ENCODE measurements at regions not wholly inside any gene's neighbourhood (a gene's known extent, or its start where the extent isn't known, plus 50 kb on each side); places are given as distances from the start of the nearest gene placed in this dataset.
A peak's percentile ranks its signal among the peaks of the same experiment; 100 is the strongest.

- Mint-ChIP-seq H3K4me1 (ENCODE audit: low read depth) (peaks cover 50% of the 10 kb centered on the region), H3K27me3 (peaks cover 9% of the 10 kb centered on the region)
- intact Hi-C loops (cut with micrococcal nuclease), result loop anchor here (5.0 to 10.0 kb wide), 2 partner anchors 37 to 141 kb away; no protein-coding TSS in a partner anchor
Measured at GRCh38 chr3:5463991-5464390, 276.5 kb downstream of the EDEM1 start.

GRCh38 chr3:5464649-5465048 lies 277.1 kb downstream of the EDEM1 start:
- intact Hi-C loops (cut with micrococcal nuclease), result loop anchor here (5.0 to 10.0 kb wide), 2 partner anchors 37 to 140 kb away; no protein-coding TSS in a partner anchor
- H3K36me3 Mint-ChIP-seq (ENCODE audit: low read depth), result no peaks in the 10 kb centered on the region
- H3K4me1 Mint-ChIP-seq (ENCODE audit: low read depth), result peaks cover 49% of the 10 kb centered on the region
- H3K27ac Mint-ChIP-seq, result peak overlapping the region; percentile 55
- no peak overlapping the region for H3K4me3 Mint-ChIP-seq
- peaks cover 9% of the 10 kb centered on the region for H3K27me3 Mint-ChIP-seq
- no peaks in the 10 kb centered on the region for H3K9me3 Mint-ChIP-seq

More at GRCh38 chr3:5463991-5464390, 276.5 kb downstream of the EDEM1 start:
- peak overlapping the region; percentile 55 for H3K27ac Mint-ChIP-seq
- no peaks in the 10 kb centered on the region for H3K36me3 Mint-ChIP-seq (ENCODE audit: low read depth)
- H3K4me3 Mint-ChIP-seq, result peak overlapping the region; percentile 30
- H3K9me3 Mint-ChIP-seq, result no peaks in the 10 kb centered on the region

- H3K36me3 Mint-ChIP-seq (ENCODE audit: low read depth), result no peaks in the 10 kb centered on the region
- H3K4me3 Mint-ChIP-seq, result no peak overlapping the region
- H3K4me1 Mint-ChIP-seq (ENCODE audit: low read depth), result peaks cover 49% of the 10 kb centered on the region
- intact Hi-C loops (cut with micrococcal nuclease), result loop anchor here (10.0 kb wide), 1 partner anchor 140 kb away; no protein-coding TSS in a partner anchor
- H3K27ac Mint-ChIP-seq, result peak overlapping the region; percentile 55
- peaks cover 9% of the 10 kb centered on the region for H3K27me3 Mint-ChIP-seq
- H3K9me3 Mint-ChIP-seq, result no peaks in the 10 kb centered on the region
Measured at GRCh38 chr3:5465183-5465582, 277.7 kb downstream of the EDEM1 start.

GRCh38 chr3:5466065-5466464 lies 278.6 kb downstream of the EDEM1 start:
- H3K4me1 Mint-ChIP-seq (ENCODE audit: low read depth), result peaks cover 49% of the 10 kb centered on the region
- H3K9me3 Mint-ChIP-seq, result no peaks in the 10 kb centered on the region
- H3K36me3 Mint-ChIP-seq (ENCODE audit: low read depth), result no peaks in the 10 kb centered on the region
- H3K4me3 Mint-ChIP-seq, result no peak overlapping the region
- peak overlapping the region; percentile 26 for H3K27ac Mint-ChIP-seq
- intact Hi-C loops (cut with micrococcal nuclease), result loop anchor here (10.0 kb wide), 1 partner anchor 139 kb away; no protein-coding TSS in a partner anchor
- H3K27me3 Mint-ChIP-seq, result peaks cover 9% of the 10 kb centered on the region

GRCh38 chr3:5466717-5467116 lies 279.2 kb downstream of the EDEM1 start:
- intact Hi-C loops (cut with micrococcal nuclease), result loop anchor here (10.0 kb wide), 1 partner anchor 138 kb away; no protein-coding TSS in a partner anchor
- H3K27me3 Mint-ChIP-seq, result peaks cover 9% of the 10 kb centered on the region
- H3K4me1 Mint-ChIP-seq (ENCODE audit: low read depth), result peaks cover 49% of the 10 kb centered on the region
- no peaks in the 10 kb centered on the region for H3K9me3 Mint-ChIP-seq
- no peak overlapping the region for H3K27ac Mint-ChIP-seq
- H3K36me3 Mint-ChIP-seq (ENCODE audit: low read depth), result no peaks in the 10 kb centered on the region
- no peak overlapping the region for H3K4me3 Mint-ChIP-seq

- Mint-ChIP-seq H3K36me3 (ENCODE audit: low read depth) (no peaks in the 10 kb centered on the region), H3K4me3 (no peak overlapping the region), H3K9me3 (peaks cover 10% of the 10 kb centered on the region), H3K4me1 (ENCODE audit: low read depth) (no peaks in the 10 kb centered on the region), H3K27ac (no peak overlapping the region), H3K27me3 (peaks cover 4% of the 10 kb centered on the region)
- intact Hi-C loops (cut with micrococcal nuclease), result no loop called here
Measured at GRCh38 chr3:5473471-5473870, 286.0 kb downstream of the EDEM1 start.

- no peaks in the 10 kb centered on the region for H3K4me1 Mint-ChIP-seq (ENCODE audit: low read depth)
- no peaks in the 10 kb centered on the region for H3K36me3 Mint-ChIP-seq (ENCODE audit: low read depth)
- H3K4me3 Mint-ChIP-seq, result no peak overlapping the region
- intact Hi-C loops (cut with micrococcal nuclease), result no loop called here
- H3K9me3 Mint-ChIP-seq, result peaks cover 10% of the 10 kb centered on the region
- H3K27me3 Mint-ChIP-seq, result peaks cover 2% of the 10 kb centered on the region
- H3K27ac Mint-ChIP-seq, result no peak overlapping the region
Measured at GRCh38 chr3:5476403-5476802, 288.9 kb downstream of the EDEM1 start.

GRCh38 chr3:5479229-5479799 lies 291.8 kb downstream of the EDEM1 start:
- H3K27ac Mint-ChIP-seq, result no peak overlapping the region
- no peaks in the 10 kb centered on the region for H3K4me1 Mint-ChIP-seq (ENCODE audit: low read depth)
- H3K9me3 Mint-ChIP-seq, result peaks cover 10% of the 10 kb centered on the region
- H3K36me3 Mint-ChIP-seq (ENCODE audit: low read depth), result no peaks in the 10 kb centered on the region
- H3K4me3 Mint-ChIP-seq, result no peak overlapping the region
- peaks cover 2% of the 10 kb centered on the region for H3K27me3 Mint-ChIP-seq
- intact Hi-C loops (cut with micrococcal nuclease), result no loop called here

- Mint-ChIP-seq H3K4me1 (ENCODE audit: low read depth) (no peaks in the 10 kb centered on the region), H3K36me3 (ENCODE audit: low read depth) (no peaks in the 10 kb centered on the region), H3K4me3 (no peak overlapping the region), H3K27me3 (no peaks in the 10 kb centered on the region), H3K27ac (no peak overlapping the region), H3K9me3 (peaks cover 3% of the 10 kb centered on the region)
- intact Hi-C loops (cut with micrococcal nuclease), result no loop called here
Measured at GRCh38 chr3:5480190-5480589, 292.7 kb downstream of the EDEM1 start.

GRCh38 chr3:5485427-5485826 lies 297.9 kb downstream of the EDEM1 start:
- intact Hi-C loops (cut with micrococcal nuclease), result no loop called here

GRCh38 chr3:5488771-5489170 lies 301.3 kb downstream of the EDEM1 start:
- intact Hi-C loops (cut with micrococcal nuclease), result no loop called here

More at GRCh38 chr3:5485427-5485826, 297.9 kb downstream of the EDEM1 start:
- Mint-ChIP-seq H3K36me3 (ENCODE audit: low read depth) (no peaks in the 10 kb centered on the region), H3K4me3 (no peak overlapping the region), H3K27ac (no peak overlapping the region), H3K27me3 (peaks cover 4% of the 10 kb centered on the region), H3K4me1 (ENCODE audit: low read depth) (no peaks in the 10 kb centered on the region), H3K9me3 (peaks cover 5% of the 10 kb centered on the region)

GRCh38 chr3:5489536-5489935 lies 302.0 kb downstream of the EDEM1 start:
- peaks cover 6% of the 10 kb centered on the region for H3K27me3 Mint-ChIP-seq
- no peak overlapping the region for H3K27ac Mint-ChIP-seq
- H3K9me3 Mint-ChIP-seq, result peaks cover 5% of the 10 kb centered on the region
- H3K4me3 Mint-ChIP-seq, result no peak overlapping the region
- no peaks in the 10 kb centered on the region for H3K36me3 Mint-ChIP-seq (ENCODE audit: low read depth)
- intact Hi-C loops (cut with micrococcal nuclease), result no loop called here
- H3K4me1 Mint-ChIP-seq (ENCODE audit: low read depth), result no peaks in the 10 kb centered on the region

More at GRCh38 chr3:5488771-5489170, 301.3 kb downstream of the EDEM1 start:
- peaks cover 5% of the 10 kb centered on the region for H3K9me3 Mint-ChIP-seq
- H3K4me1 Mint-ChIP-seq (ENCODE audit: low read depth), result no peaks in the 10 kb centered on the region
- H3K27ac Mint-ChIP-seq, result no peak overlapping the region
- peaks cover 6% of the 10 kb centered on the region for H3K27me3 Mint-ChIP-seq
- no peak overlapping the region for H3K4me3 Mint-ChIP-seq
- no peaks in the 10 kb centered on the region for H3K36me3 Mint-ChIP-seq (ENCODE audit: low read depth)

GRCh38 chr3:5494905-5495519 lies 307.5 kb downstream of the EDEM1 start:
- H3K36me3 Mint-ChIP-seq (ENCODE audit: low read depth), result no peaks in the 10 kb centered on the region
- intact Hi-C loops (cut with micrococcal nuclease), result no loop called here
- H3K4me1 Mint-ChIP-seq (ENCODE audit: low read depth), result peaks cover 4% of the 10 kb centered on the region
- H3K9me3 Mint-ChIP-seq, result no peaks in the 10 kb centered on the region
- H3K27ac Mint-ChIP-seq, result no peak overlapping the region
- peaks cover 1% of the 10 kb centered on the region for H3K27me3 Mint-ChIP-seq
- no peak overlapping the region for H3K4me3 Mint-ChIP-seq

GRCh38 chr3:5497497-5497896 lies 310.0 kb downstream of the EDEM1 start:
- no peaks in the 10 kb centered on the region for H3K27me3 Mint-ChIP-seq
- no peak overlapping the region for H3K4me3 Mint-ChIP-seq
- H3K27ac Mint-ChIP-seq, result no peak overlapping the region
- H3K36me3 Mint-ChIP-seq (ENCODE audit: low read depth), result no peaks in the 10 kb centered on the region
- intact Hi-C loops (cut with micrococcal nuclease), result no loop called here
- peaks cover 4% of the 10 kb centered on the region for H3K4me1 Mint-ChIP-seq (ENCODE audit: low read depth)
- H3K9me3 Mint-ChIP-seq, result no peaks in the 10 kb centered on the region
